ENCODE measurements at regions not wholly inside any gene's neighbourhood (a gene's known extent, or its start where the extent isn't known, plus 50 kb on each side); places are given as distances from the start of the nearest gene placed in this dataset.

- no peak for DNase-seq (ENCODE audit: low read depth in 4 of 4, low spot score in 3 of 4)
Observed at GRCh38 chr4:159497936-159498335, 395.1 kb downstream of the RAPGEF2 start.

GRCh38 chr4:159498446-159499115 lies 395.7 kb downstream of the RAPGEF2 start:
- DNase-seq (ENCODE audit: low read depth in 4 of 4, low spot score in 3 of 4), result no peak

GRCh38 chr4:159500861-159501260 lies 398.0 kb downstream of the RAPGEF2 start:
- no peak for DNase-seq (ENCODE audit: low read depth in 4 of 4, low spot score in 3 of 4)

- DNase-seq (ENCODE audit: low read depth in 4 of 4, low spot score in 3 of 4), result no peak
Observed at GRCh38 chr4:159503236-159504008, 400.5 kb downstream of the RAPGEF2 start.

GRCh38 chr4:159504684-159505083 lies 401.8 kb downstream of the RAPGEF2 start:
- DNase-seq (ENCODE audit: low read depth in 4 of 4, low spot score in 3 of 4), result no peak

- no peak for DNase-seq (ENCODE audit: low read depth in 4 of 4, low spot score in 3 of 4)
Observed at GRCh38 chr4:159505266-159505975, 402.5 kb downstream of the RAPGEF2 start.

- DNase-seq (ENCODE audit: low read depth in 4 of 4, low spot score in 3 of 4), result no peak
Observed at GRCh38 chr4:159506801-159507517, 404.1 kb downstream of the RAPGEF2 start.

- no peak for DNase-seq (ENCODE audit: low read depth in 4 of 4, low spot score in 3 of 4)
Observed at GRCh38 chr4:159508917-159509500, 406.1 kb downstream of the RAPGEF2 start.

GRCh38 chr4:159512348-159512747 lies 409.5 kb downstream of the RAPGEF2 start:
- DNase-seq (ENCODE audit: low read depth in 4 of 4, low spot score in 3 of 4), result no peak

GRCh38 chr4:159515314-159516025 lies 412.6 kb downstream of the RAPGEF2 start:
- DNase-seq (ENCODE audit: low read depth in 4 of 4, low spot score in 3 of 4), result no peak

- no peak for DNase-seq (ENCODE audit: low read depth in 4 of 4, low spot score in 3 of 4)
Observed at GRCh38 chr4:159516556-159517140, 413.8 kb downstream of the RAPGEF2 start.

- DNase-seq (ENCODE audit: low read depth in 4 of 4, low spot score in 3 of 4), result no peak
Observed at GRCh38 chr4:159520074-159520473, 417.2 kb downstream of the RAPGEF2 start.

- DNase-seq (ENCODE audit: low read depth in 4 of 4, low spot score in 3 of 4), result no peak
Observed at GRCh38 chr4:159526172-159526571, 423.3 kb downstream of the RAPGEF2 start.

- DNase-seq (ENCODE audit: low read depth in 4 of 4, low spot score in 3 of 4), result no peak
Observed at GRCh38 chr4:159534655-159535054, 431.8 kb downstream of the RAPGEF2 start.

- DNase-seq (ENCODE audit: low read depth in 4 of 4, low spot score in 3 of 4), result no peak
Observed at GRCh38 chr4:159538556-159538955, 435.7 kb downstream of the RAPGEF2 start.

GRCh38 chr4:159540038-159540437 lies 437.2 kb downstream of the RAPGEF2 start:
- peak in 1 of 4 donors; percentile 16 for DNase-seq (ENCODE audit: low read depth in 4 of 4, low spot score in 3 of 4)

- no peak for DNase-seq (ENCODE audit: low read depth in 4 of 4, low spot score in 3 of 4)
Observed at GRCh38 chr4:159540501-159540900, 437.6 kb downstream of the RAPGEF2 start.

- no peak for DNase-seq (ENCODE audit: low read depth in 4 of 4, low spot score in 3 of 4)
Observed at GRCh38 chr4:159541143-159541542, 438.3 kb downstream of the RAPGEF2 start.

- no peak for DNase-seq (ENCODE audit: low read depth in 4 of 4, low spot score in 3 of 4)
Observed at GRCh38 chr4:159542296-159542695, 439.4 kb downstream of the RAPGEF2 start.

- no peak for DNase-seq (ENCODE audit: low read depth in 4 of 4, low spot score in 3 of 4)
Observed at GRCh38 chr4:159543831-159544230, 441.0 kb downstream of the RAPGEF2 start.

Measured in left renal pelvis (tissue), 4 donors.